ENCODE measurements at regions not wholly inside any gene's neighbourhood (a gene's known extent, or its start where the extent isn't known, plus 50 kb on each side); places are given as distances from the start of the nearest gene placed in this dataset.

- H3K9ac ChIP-seq (ENCODE audit: low read depth in 1 of 2, low read length in 2 of 2), result no peak overlapping the region
- no peak overlapping the region for H3K4me3 ChIP-seq (ENCODE audit: low read depth in 1 of 2, low read length in 2 of 2)
- H3K36me3 ChIP-seq (ENCODE audit: control insufficient read depth in 1 of 2, insufficient read depth in 2 of 2, low read length in 2 of 2), result no peaks in the 10 kb centered on the region
- H3K27me3 ChIP-seq (ENCODE audit: control insufficient read depth in 1 of 2, insufficient read depth in 2 of 2, low read length in 2 of 2), result no peaks in the 10 kb centered on the region
- no peaks in the 10 kb centered on the region for H3K4me1 ChIP-seq (ENCODE audit: control insufficient read depth in 1 of 2, insufficient read depth in 2 of 2, low read length in 2 of 2)
- H3K27ac ChIP-seq (ENCODE audit: low read depth, low read length), result no peak overlapping the region
- H3K9me3 ChIP-seq (ENCODE audit: control insufficient read depth in 1 of 2, low read length in 2 of 2), result no peaks in the 10 kb centered on the region
Observed at GRCh38 chr2:118687698-118688097, 159.8 kb downstream of the EN1 start.

- Histone ChIP-seq H3K9me3 (ENCODE audit: control insufficient read depth in 1 of 2, low read length in 2 of 2) (no peaks in the 10 kb centered on the region), H3K4me1 (ENCODE audit: control insufficient read depth in 1 of 2, insufficient read depth in 2 of 2, low read length in 2 of 2) (no peaks in the 10 kb centered on the region), H3K27ac (ENCODE audit: low read depth, low read length) (no peak overlapping the region), H3K9ac (ENCODE audit: low read depth in 1 of 2, low read length in 2 of 2) (no peak overlapping the region), H3K4me3 (ENCODE audit: low read depth in 1 of 2, low read length in 2 of 2) (no peak overlapping the region), H3K27me3 (ENCODE audit: control insufficient read depth in 1 of 2, insufficient read depth in 2 of 2, low read length in 2 of 2) (no peaks in the 10 kb centered on the region), H3K36me3 (ENCODE audit: control insufficient read depth in 1 of 2, insufficient read depth in 2 of 2, low read length in 2 of 2) (no peaks in the 10 kb centered on the region)
Observed at GRCh38 chr2:118687192-118687591, 160.3 kb downstream of the EN1 start.

- Histone ChIP-seq H3K27ac (ENCODE audit: low read depth, low read length) (no peak overlapping the region), H3K36me3 (ENCODE audit: control insufficient read depth in 1 of 2, insufficient read depth in 2 of 2, low read length in 2 of 2) (no peaks in the 10 kb centered on the region), H3K4me1 (ENCODE audit: control insufficient read depth in 1 of 2, insufficient read depth in 2 of 2, low read length in 2 of 2) (no peaks in the 10 kb centered on the region), H3K9ac (ENCODE audit: low read depth in 1 of 2, low read length in 2 of 2) (no peak overlapping the region), H3K4me3 (ENCODE audit: low read depth in 1 of 2, low read length in 2 of 2) (no peak overlapping the region), H3K9me3 (ENCODE audit: control insufficient read depth in 1 of 2, low read length in 2 of 2) (no peaks in the 10 kb centered on the region), H3K27me3 (ENCODE audit: control insufficient read depth in 1 of 2, insufficient read depth in 2 of 2, low read length in 2 of 2) (no peaks in the 10 kb centered on the region)
Observed at GRCh38 chr2:118686346-118686745, 161.1 kb downstream of the EN1 start.

GRCh38 chr2:118683460-118683859 is 164.0 kb downstream of the EN1 start:
- Histone ChIP-seq H3K9ac (ENCODE audit: low read depth in 1 of 2, low read length in 2 of 2) (no peak overlapping the region), H3K36me3 (ENCODE audit: control insufficient read depth in 1 of 2, insufficient read depth in 2 of 2, low read length in 2 of 2) (no peaks in the 10 kb centered on the region), H3K27ac (ENCODE audit: low read depth, low read length) (no peak overlapping the region)

GRCh38 chr2:118678985-118679384 is 168.5 kb downstream of the EN1 start:
- no peaks in the 10 kb centered on the region for H3K9me3 ChIP-seq (ENCODE audit: control insufficient read depth in 1 of 2, low read length in 2 of 2)
- no peaks in the 10 kb centered on the region for H3K27me3 ChIP-seq (ENCODE audit: control insufficient read depth in 1 of 2, insufficient read depth in 2 of 2, low read length in 2 of 2)
- no peaks in the 10 kb centered on the region for H3K36me3 ChIP-seq (ENCODE audit: control insufficient read depth in 1 of 2, insufficient read depth in 2 of 2, low read length in 2 of 2)
- no peak overlapping the region for H3K9ac ChIP-seq (ENCODE audit: low read depth in 1 of 2, low read length in 2 of 2)
- H3K4me1 ChIP-seq (ENCODE audit: control insufficient read depth in 1 of 2, insufficient read depth in 2 of 2, low read length in 2 of 2), result no peaks in the 10 kb centered on the region
- H3K27ac ChIP-seq (ENCODE audit: low read depth, low read length), result no peak overlapping the region
- no peak overlapping the region for H3K4me3 ChIP-seq (ENCODE audit: low read depth in 1 of 2, low read length in 2 of 2)

More at GRCh38 chr2:118683460-118683859, 164.0 kb downstream of the EN1 start:
- Histone ChIP-seq H3K4me1 (ENCODE audit: control insufficient read depth in 1 of 2, insufficient read depth in 2 of 2, low read length in 2 of 2) (no peaks in the 10 kb centered on the region), H3K9me3 (ENCODE audit: control insufficient read depth in 1 of 2, low read length in 2 of 2) (no peaks in the 10 kb centered on the region), H3K4me3 (ENCODE audit: low read depth in 1 of 2, low read length in 2 of 2) (no peak overlapping the region), H3K27me3 (ENCODE audit: control insufficient read depth in 1 of 2, insufficient read depth in 2 of 2, low read length in 2 of 2) (no peaks in the 10 kb centered on the region)

- Histone ChIP-seq H3K36me3 (ENCODE audit: control insufficient read depth in 1 of 2, insufficient read depth in 2 of 2, low read length in 2 of 2) (no peaks in the 10 kb centered on the region), H3K27ac (ENCODE audit: low read depth, low read length) (no peak overlapping the region), H3K4me3 (ENCODE audit: low read depth in 1 of 2, low read length in 2 of 2) (no peak overlapping the region)
Observed at GRCh38 chr2:118677546-118677945, 169.9 kb downstream of the EN1 start.

GRCh38 chr2:118675531-118675930 is 171.9 kb downstream of the EN1 start:
- H3K9ac ChIP-seq (ENCODE audit: low read depth in 1 of 2, low read length in 2 of 2), result no peak overlapping the region
- no peaks in the 10 kb centered on the region for H3K4me1 ChIP-seq (ENCODE audit: control insufficient read depth in 1 of 2, insufficient read depth in 2 of 2, low read length in 2 of 2)
- H3K27ac ChIP-seq (ENCODE audit: low read depth, low read length), result no peak overlapping the region
- no peaks in the 10 kb centered on the region for H3K36me3 ChIP-seq (ENCODE audit: control insufficient read depth in 1 of 2, insufficient read depth in 2 of 2, low read length in 2 of 2)
- no peaks in the 10 kb centered on the region for H3K27me3 ChIP-seq (ENCODE audit: control insufficient read depth in 1 of 2, insufficient read depth in 2 of 2, low read length in 2 of 2)
- no peaks in the 10 kb centered on the region for H3K9me3 ChIP-seq (ENCODE audit: control insufficient read depth in 1 of 2, low read length in 2 of 2)
- no peak overlapping the region for H3K4me3 ChIP-seq (ENCODE audit: low read depth in 1 of 2, low read length in 2 of 2)

More at GRCh38 chr2:118677546-118677945, 169.9 kb downstream of the EN1 start:
- no peaks in the 10 kb centered on the region for H3K27me3 ChIP-seq (ENCODE audit: control insufficient read depth in 1 of 2, insufficient read depth in 2 of 2, low read length in 2 of 2)
- no peaks in the 10 kb centered on the region for H3K4me1 ChIP-seq (ENCODE audit: control insufficient read depth in 1 of 2, insufficient read depth in 2 of 2, low read length in 2 of 2)
- no peak overlapping the region for H3K9ac ChIP-seq (ENCODE audit: low read depth in 1 of 2, low read length in 2 of 2)
- no peaks in the 10 kb centered on the region for H3K9me3 ChIP-seq (ENCODE audit: control insufficient read depth in 1 of 2, low read length in 2 of 2)

GRCh38 chr2:118672571-118673158 is 174.8 kb downstream of the EN1 start:
- no peak overlapping the region for H3K27ac ChIP-seq (ENCODE audit: low read depth, low read length)
- H3K4me3 ChIP-seq (ENCODE audit: low read depth in 1 of 2, low read length in 2 of 2), result no peak overlapping the region
- H3K27me3 ChIP-seq (ENCODE audit: control insufficient read depth in 1 of 2, insufficient read depth in 2 of 2, low read length in 2 of 2), result no peaks in the 10 kb centered on the region
- H3K4me1 ChIP-seq (ENCODE audit: control insufficient read depth in 1 of 2, insufficient read depth in 2 of 2, low read length in 2 of 2), result no peaks in the 10 kb centered on the region
- no peak overlapping the region for H3K9ac ChIP-seq (ENCODE audit: low read depth in 1 of 2, low read length in 2 of 2)
- H3K9me3 ChIP-seq (ENCODE audit: control insufficient read depth in 1 of 2, low read length in 2 of 2), result no peaks in the 10 kb centered on the region
- no peaks in the 10 kb centered on the region for H3K36me3 ChIP-seq (ENCODE audit: control insufficient read depth in 1 of 2, insufficient read depth in 2 of 2, low read length in 2 of 2)

GRCh38 chr2:118671701-118672454 is 175.6 kb downstream of the EN1 start:
- no peak overlapping the region for H3K27ac ChIP-seq (ENCODE audit: low read depth, low read length)
- H3K9ac ChIP-seq (ENCODE audit: low read depth in 1 of 2, low read length in 2 of 2), result no peak overlapping the region
- no peak overlapping the region for H3K4me3 ChIP-seq (ENCODE audit: low read depth in 1 of 2, low read length in 2 of 2)
- no peaks in the 10 kb centered on the region for H3K9me3 ChIP-seq (ENCODE audit: control insufficient read depth in 1 of 2, low read length in 2 of 2)
- H3K36me3 ChIP-seq (ENCODE audit: control insufficient read depth in 1 of 2, insufficient read depth in 2 of 2, low read length in 2 of 2), result no peaks in the 10 kb centered on the region
- no peaks in the 10 kb centered on the region for H3K4me1 ChIP-seq (ENCODE audit: control insufficient read depth in 1 of 2, insufficient read depth in 2 of 2, low read length in 2 of 2)
- no peaks in the 10 kb centered on the region for H3K27me3 ChIP-seq (ENCODE audit: control insufficient read depth in 1 of 2, insufficient read depth in 2 of 2, low read length in 2 of 2)

- no peaks in the 10 kb centered on the region for H3K27me3 ChIP-seq (ENCODE audit: control insufficient read depth in 1 of 2, insufficient read depth in 2 of 2, low read length in 2 of 2)
Observed at GRCh38 chr2:118670838-118671237, 176.6 kb downstream of the EN1 start.

More at GRCh38 chr2:118670838-118671237, 176.6 kb downstream of the EN1 start:
- H3K27ac ChIP-seq (ENCODE audit: low read depth, low read length), result no peak overlapping the region
- no peaks in the 10 kb centered on the region for H3K36me3 ChIP-seq (ENCODE audit: control insufficient read depth in 1 of 2, insufficient read depth in 2 of 2, low read length in 2 of 2)
- H3K4me3 ChIP-seq (ENCODE audit: low read depth in 1 of 2, low read length in 2 of 2), result no peak overlapping the region
- no peak overlapping the region for H3K9ac ChIP-seq (ENCODE audit: low read depth in 1 of 2, low read length in 2 of 2)
- no peaks in the 10 kb centered on the region for H3K9me3 ChIP-seq (ENCODE audit: control insufficient read depth in 1 of 2, low read length in 2 of 2)
- H3K4me1 ChIP-seq (ENCODE audit: control insufficient read depth in 1 of 2, insufficient read depth in 2 of 2, low read length in 2 of 2), result no peaks in the 10 kb centered on the region
